ENCODE measurements at regions not wholly inside any gene's neighbourhood (a gene's known extent, or its start where the extent isn't known, plus 50 kb on each side); places are given as distances from the start of the nearest gene placed in this dataset.

- H3K4me3 ChIP-seq, result no peak overlapping the region
- intact Hi-C loops (cut with DNase I), result no loop called here
- DNase-seq, result no peak
Measured at GRCh38 chr18:64546451-64546850, 397.6 kb upstream of the LINC00305 start.

DNA sequence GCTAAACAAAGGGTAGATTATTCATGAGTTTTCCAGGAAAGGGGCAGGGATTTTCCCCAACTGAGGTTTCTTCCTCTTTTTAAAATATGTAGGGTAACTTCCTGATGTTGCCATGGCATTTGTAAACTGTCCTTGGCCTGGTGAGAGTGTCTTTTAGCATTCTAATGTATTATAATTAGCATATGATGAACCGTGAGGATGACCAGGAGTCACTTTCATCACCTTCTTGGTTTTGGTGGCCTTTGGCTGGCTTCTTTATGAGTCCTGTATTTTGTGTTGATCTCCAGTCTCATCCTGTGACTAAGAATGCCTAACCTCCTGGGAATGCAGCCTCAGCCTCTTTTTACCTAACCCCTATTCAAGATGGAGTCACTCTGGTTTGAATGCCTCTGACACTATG, 391.0 kb upstream of the LINC00305 start:
- WGBS, 4 donors, result 53 to 80% (median 71%) methylated on average over 1 of the region's 1 CpG
- intact Hi-C loops (cut with DNase I), result no loop called here
- H3K27me3 ChIP-seq, result no peaks in the 10 kb centered on the region
- no peak overlapping the region for H3K4me3 ChIP-seq
- TF ChIP-seq CTCF (IDR thresholded peaks at IDR 0.05) (no peak), POLR2A (IDR thresholded peaks at IDR 0.05) (no peak)
- H3K36me3 ChIP-seq (replicated peaks in 1 of 2), result no peaks in the 10 kb centered on the region
- no peak overlapping the region for H3K27ac ChIP-seq
- no peaks in the 10 kb centered on the region for H3K9me3 ChIP-seq (replicated peaks in 1 of 3)
- no peak for DNase-seq
- no peaks in the 10 kb centered on the region for H3K4me1 ChIP-seq (replicated peaks in 1 of 2)

More at GRCh38 chr18:64546451-64546850, 397.6 kb upstream of the LINC00305 start:
- H3K27me3 ChIP-seq, result no peaks in the 10 kb centered on the region
- no peaks in the 10 kb centered on the region for H3K36me3 ChIP-seq (replicated peaks in 1 of 2)
- no peaks in the 10 kb centered on the region for H3K4me1 ChIP-seq (replicated peaks in 1 of 2)
- TF ChIP-seq CTCF (IDR thresholded peaks at IDR 0.05) (no peak), POLR2A (IDR thresholded peaks at IDR 0.05) (no peak)
- 71 to 73% (median 73%) methylated on average over 4 of the region's 4 CpGs for WGBS, 4 donors
- H3K9me3 ChIP-seq (replicated peaks in 1 of 3), result no peaks in the 10 kb centered on the region
- no peak overlapping the region for H3K27ac ChIP-seq

- WGBS, 4 donors, result 76 to 85% (median 80%) methylated on average over 3 of the region's 3 CpGs
- DNase-seq, result no peak
- intact Hi-C loops (cut with DNase I), result no loop called here
- H3K27me3 ChIP-seq, result no peaks in the 10 kb centered on the region
- H3K4me1 ChIP-seq (replicated peaks in 1 of 2), result no peaks in the 10 kb centered on the region
- H3K4me3 ChIP-seq, result no peak overlapping the region
- no peaks in the 10 kb centered on the region for H3K9me3 ChIP-seq (replicated peaks in 1 of 3)
- TF ChIP-seq POLR2A (IDR thresholded peaks at IDR 0.05) (no peak), CTCF (IDR thresholded peaks at IDR 0.05) (no peak)
- H3K36me3 ChIP-seq (replicated peaks in 1 of 2), result no peaks in the 10 kb centered on the region
- H3K27ac ChIP-seq, result no peak overlapping the region
Measured at GRCh38 chr18:64528646-64529045, 379.8 kb upstream of the LINC00305 start.

DNA sequence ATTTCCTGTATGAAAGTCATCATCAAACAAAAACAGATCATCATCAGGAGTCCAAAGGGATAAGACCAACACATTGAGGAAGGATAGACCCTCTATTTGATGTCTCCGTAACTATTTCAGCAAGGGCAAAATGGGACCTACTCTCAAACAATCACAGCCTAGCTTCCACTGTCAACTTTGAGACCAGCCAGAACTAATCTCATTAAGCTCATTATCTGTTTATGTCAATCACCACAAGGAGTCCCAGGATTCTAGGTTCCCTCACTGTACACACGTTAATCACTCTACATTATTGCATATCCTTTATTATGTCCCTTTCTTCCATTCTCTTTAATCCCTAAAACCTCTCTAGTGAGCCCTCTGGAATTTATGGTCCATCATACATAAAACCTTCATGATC, 370.3 kb upstream of the LINC00305 start:
- 69 to 78% (median 74%) methylated on average over 2 of the region's 2 CpGs for WGBS, 4 donors
- TF ChIP-seq POLR2A (IDR thresholded peaks at IDR 0.05) (no peak), CTCF (IDR thresholded peaks at IDR 0.05) (no peak)
- Histone ChIP-seq H3K4me3 (no peak overlapping the region), H3K27me3 (no peaks in the 10 kb centered on the region), H3K4me1 (replicated peaks in 1 of 2) (no peaks in the 10 kb centered on the region), H3K36me3 (replicated peaks in 1 of 2) (no peaks in the 10 kb centered on the region), H3K9me3 (replicated peaks in 1 of 3) (no peaks in the 10 kb centered on the region), H3K27ac (no peak overlapping the region)
- no peak for DNase-seq
- intact Hi-C loops (cut with DNase I), result no loop called here

Data from adrenal gland (tissue), 9 donors.